A549 (cell line): ENCODE measurements at regions not wholly inside any gene's neighbourhood (a gene's known extent, or its start where the extent isn't known, plus 50 kb on each side); places are given as distances from the start of the nearest gene placed in this dataset.

ENCODE experiments used
- ATAC-seq, 2 experiments: fragments of 200-7000 bp in 1 of 2; fragments of >200 bp in 1 of 2; cut with Nextera tagmentation in 1 of 2; cut with Tn5 transposase in 1 of 2; 3 replicates each; pipeline versions ENCODE4 v1.8.0 to v1.9.1; 2018 to 2020; ENCODE audit warnings: mild to moderate bottlenecking in 1 of 2, moderate library complexity in 1 of 2
- CTCF ChIA-PET: fragments of 300-600 bp; sonication (Branson Sonifier 250); formaldehyde crosslinking; extraction: SDS; loops from one replicate; lab custom pipeline; 2021; ENCODE audit warnings: antibody characterized with exemption, inconsistent platforms; lab: Yijun Ruan, JAX
- POLR2A ChIA-PET: fragments of 350-600 bp; formaldehyde crosslinking; extraction: SDS; loops from one replicate; lab custom pipeline; 2021; ENCODE audit warnings: antibody characterized with exemption, inconsistent platforms; lab: Yijun Ruan, JAX
- DNase-seq, 2 experiments: peaks; one replicate each; pipeline versions ENCODE4 v3.0.0 to v3.0.0-alpha.2; 2011 to 2016; ENCODE audit warnings: low read depth in 1 of 2, low spot score in 1 of 2
- FAIRE-seq: peaks from 2 replicates; lab custom pipeline; 2011; peaks lifted over from hg19 to GRCh38; lab: Jason Lieb, UNC
- H3K27ac ChIP-seq, 2 experiments: fragments of >200 bp; sonication (Bioruptor Twin); formaldehyde crosslinking; 3 replicates each; pipeline ENCODE4 v1.5.1; 2016 to 2017
- H3K4me1 ChIP-seq: fragments of >200 bp; sonication (Bioruptor Twin); formaldehyde crosslinking; 3 replicates; pipeline ENCODE4 v1.6.1; 2016
- H3K4me2 ChIP-seq: fragments of >200 bp; sonication (Bioruptor Twin); formaldehyde crosslinking; 3 replicates; pipeline ENCODE4 v1.6.1; 2016
- H3K4me3 ChIP-seq: fragments of >200 bp; sonication (Bioruptor Twin); formaldehyde crosslinking; 3 replicates; pipeline ENCODE4 v1.5.1; 2016
- H3K9me3 ChIP-seq: fragments of >200 bp; sonication (Bioruptor Twin); formaldehyde crosslinking; 3 replicates; pipeline ENCODE4 v1.6.1; 2016
- BHLHE40 ChIP-seq: IDR thresholded peaks from 2 replicates; pipeline ENCODE4 v1.6.1; 2012; ENCODE audit warnings: low read depth, low read length, inconsistent platforms
- CEBPB ChIP-seq, 2 experiments: fragments of >200 bp in 1 of 2; sonication (Bioruptor Twin) in 1 of 2; formaldehyde crosslinking in 1 of 2; IDR thresholded peaks; 2 replicates each; pipeline ENCODE4 v1.6.1; 2012 to 2016
- EHF ChIP-seq: fragments of 250-450 bp; sonication (Bioruptor Pico); IDR thresholded peaks from 2 replicates; pipeline ENCODE4 v1.5.0; 2020; ENCODE audit warnings: mild to moderate bottlenecking
- ESRRA ChIP-seq: fragments of 150-350 bp; IDR thresholded peaks from 2 replicates; pipeline ENCODE4 v1.6.1; 2014; ENCODE audit warnings: mild to moderate bottlenecking, low read length, borderline replicate concordance
- FOSB ChIP-seq: fragments of 250-450 bp; sonication (Bioruptor Pico); IDR thresholded peaks from 2 replicates; pipeline ENCODE4 v1.5.0; 2020; ENCODE audit warnings: mild to moderate bottlenecking, moderate library complexity
- FOSL2 ChIP-seq, 2 experiments: fragments of 450-650 bp in 1 of 2; fragments of >200 bp in 1 of 2; sonication (Bioruptor Twin) in 1 of 2; formaldehyde crosslinking; IDR thresholded peaks; 2 replicates each; pipeline versions ENCODE4 v1.5.0 to v1.6.1; 2016 to 2020; ENCODE audit warnings: mild to moderate bottlenecking in 1 of 2, moderate library complexity in 1 of 2
- FOXS1 ChIP-seq: fragments of 250-450 bp; sonication (Bioruptor Pico); IDR thresholded peaks from 2 replicates; pipeline ENCODE4 v1.5.0; 2020; ENCODE audit warnings: mild to moderate bottlenecking, moderate library complexity
- GATA3 ChIP-seq: IDR thresholded peaks from 2 replicates; pipeline ENCODE4 v1.6.1; 2012; ENCODE audit warnings: borderline replicate concordance
- HDAC2 ChIP-seq: fragments of 200-600 bp; sonication (generic); IDR thresholded peaks from 2 replicates; pipeline ENCODE4 v1.6.1; 2016
- HEYL ChIP-seq: fragments of 250-450 bp; sonication (Bioruptor Pico); IDR thresholded peaks from 2 replicates; pipeline ENCODE4 v1.8.0; 2021; ENCODE audit warnings: mild to moderate bottlenecking, moderate library complexity
- JUNB ChIP-seq: fragments of >200 bp; sonication (Bioruptor Twin); formaldehyde crosslinking; IDR thresholded peaks from 2 replicates; pipeline ENCODE4 v1.6.1; 2016
- MAX ChIP-seq: IDR thresholded peaks from 2 replicates; pipeline ENCODE4 v1.6.1; 2012
- MAZ ChIP-seq: fragments of 150-350 bp; IDR thresholded peaks from 2 replicates; pipeline ENCODE4 v1.6.1; 2014; ENCODE audit warnings: antibody characterized with exemption, low read depth, low read length, borderline replicate concordance
- MYC ChIP-seq: IDR thresholded peaks from 2 replicates; pipeline ENCODE4 v1.6.1; 2012; ENCODE audit warnings: mild to moderate bottlenecking, inconsistent platforms, low read length, improper control_type of control experiment, borderline replicate concordance
- RARB ChIP-seq: fragments of 250-450 bp; sonication (Bioruptor Pico); IDR thresholded peaks from 2 replicates; pipeline ENCODE4 v1.8.0; 2021; ENCODE audit warnings: mild to moderate bottlenecking, moderate library complexity
- RCOR1 ChIP-seq: fragments of 150-350 bp; IDR thresholded peaks from 2 replicates; pipeline ENCODE4 v1.6.1; 2014; ENCODE audit warnings: antibody characterized with exemption, low read length, low read depth
- RNF2 ChIP-seq: fragments of 200-600 bp; sonication (generic); IDR thresholded peaks from 2 replicates; pipeline ENCODE4 v1.6.1; 2016; ENCODE audit warnings: low read depth, mild to moderate bottlenecking, antibody characterized with exemption, moderate library complexity, borderline replicate concordance
- ZFP36 ChIP-seq: fragments of 450-650 bp; IDR thresholded peaks from 2 replicates; pipeline ENCODE4 v1.6.1; 2014; ENCODE audit warnings: borderline replicate concordance; ENCODE audit not compliant: partially characterized antibody
- ZNF302 ChIP-seq: fragments of 250-450 bp; sonication (Bioruptor Pico); IDR thresholded peaks from 2 replicates; pipeline ENCODE4 v1.9.0; 2021; ENCODE audit warnings: inconsistent platforms, mild to moderate bottlenecking, moderate library complexity
- WGBS: methylation state at CpG from one replicate; pipeline ENCODE4 v1.1.6; 2017; ENCODE audit errors: missing lambda C conversion rate; 5-methylcytosine and 5-hydroxymethylcytosine counted together
- TF ChIP-seq, protein P1 (sequence below): fragments of >200 bp; sonication (Bioruptor Twin); formaldehyde crosslinking; IDR thresholded peaks from 2 replicates; pipeline ENCODE4 v1.6.1; 2016
- TF ChIP-seq, protein P2 (sequence below): fragments of >200 bp; sonication (Bioruptor Twin); formaldehyde crosslinking; IDR thresholded peaks from 3 replicates; pipeline ENCODE4 v1.5.1; 2016
- TF ChIP-seq, protein P3 (sequence below): fragments of 250-450 bp; sonication (Bioruptor Pico); IDR thresholded peaks from 2 replicates; pipeline ENCODE4 v1.5.0; 2021; ENCODE audit warnings: mild to moderate bottlenecking, moderate library complexity, borderline replicate concordance
- TF ChIP-seq, protein P4 (sequence below): IDR thresholded peaks from 2 replicates; pipeline ENCODE4 v1.6.1; 2012

GRCh38 chr12:105916760-105917039, 222.1 kb downstream of the NUAK1 start:
- H3K9me3 ChIP-seq: peaks cover 5% of the 10 kb centered on the region; the same call in 1 of the 3 replicates
- H3K27ac ChIP-seq: no peak overlapping the region
- POLR2A ChIA-PET: no interaction called here
- no peak overlapping the region for H3K4me2 ChIP-seq
- H3K4me3 ChIP-seq: no peak overlapping the region
- no peak for ATAC-seq
- no peak for DNase-seq
- FAIRE-seq: no peak
- peaks cover under 1% of the 10 kb centered on the region; the same call in 2 of the 3 replicates for H3K4me1 ChIP-seq
- no peak for TF ChIP-seq BHLHE40
- no peak for TF ChIP-seq HDAC2
- TF ChIP-seq MAX: no peak
- TF ChIP-seq, protein P1, sequence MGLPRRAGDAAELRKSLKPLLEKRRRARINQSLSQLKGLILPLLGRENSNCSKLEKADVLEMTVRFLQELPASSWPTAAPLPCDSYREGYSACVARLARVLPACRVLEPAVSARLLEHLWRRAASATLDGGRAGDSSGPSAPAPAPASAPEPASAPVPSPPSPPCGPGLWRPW: no peak
- no peak for TF ChIP-seq ZFP36
- TF ChIP-seq FOSB (CRISPR knock-in tag): no peak
- TF ChIP-seq RNF2: no peak
- TF ChIP-seq, protein P2, sequence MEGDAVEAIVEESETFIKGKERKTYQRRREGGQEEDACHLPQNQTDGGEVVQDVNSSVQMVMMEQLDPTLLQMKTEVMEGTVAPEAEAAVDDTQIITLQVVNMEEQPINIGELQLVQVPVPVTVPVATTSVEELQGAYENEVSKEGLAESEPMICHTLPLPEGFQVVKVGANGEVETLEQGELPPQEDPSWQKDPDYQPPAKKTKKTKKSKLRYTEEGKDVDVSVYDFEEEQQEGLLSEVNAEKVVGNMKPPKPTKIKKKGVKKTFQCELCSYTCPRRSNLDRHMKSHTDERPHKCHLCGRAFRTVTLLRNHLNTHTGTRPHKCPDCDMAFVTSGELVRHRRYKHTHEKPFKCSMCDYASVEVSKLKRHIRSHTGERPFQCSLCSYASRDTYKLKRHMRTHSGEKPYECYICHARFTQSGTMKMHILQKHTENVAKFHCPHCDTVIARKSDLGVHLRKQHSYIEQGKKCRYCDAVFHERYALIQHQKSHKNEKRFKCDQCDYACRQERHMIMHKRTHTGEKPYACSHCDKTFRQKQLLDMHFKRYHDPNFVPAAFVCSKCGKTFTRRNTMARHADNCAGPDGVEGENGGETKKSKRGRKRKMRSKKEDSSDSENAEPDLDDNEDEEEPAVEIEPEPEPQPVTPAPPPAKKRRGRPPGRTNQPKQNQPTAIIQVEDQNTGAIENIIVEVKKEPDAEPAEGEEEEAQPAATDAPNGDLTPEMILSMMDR: no peak
- TF ChIP-seq FOSL2 (IDR thresholded peaks at IDR 0.05): no peak
- TF ChIP-seq FOSL2 (CRISPR knock-in tag; IDR thresholded peaks at IDR 0.05): no peak
- CTCF ChIA-PET: no interaction called here

- 73% methylated on average over 4 of the region's 4 CpGs for WGBS
- H3K4me3 ChIP-seq: no peak overlapping the region
- no peak overlapping the region for H3K4me2 ChIP-seq
- no peak for FAIRE-seq
- no peak for ATAC-seq
- no peak for TF ChIP-seq HEYL (CRISPR knock-in tag)
- TF ChIP-seq FOSB (CRISPR knock-in tag): no peak
- no peak for TF ChIP-seq RARB (CRISPR knock-in tag)
- no peak for TF ChIP-seq ZFP36
- no peak for TF ChIP-seq JUNB
- TF ChIP-seq EHF: no peak
- TF ChIP-seq ESRRA: no peak
- no peak for TF ChIP-seq ZNF302 (CRISPR knock-in tag)
- no peak for TF ChIP-seq MYC
- TF ChIP-seq CEBPB (IDR thresholded peaks at IDR 0.05): no peak
- no peak for TF ChIP-seq FOXS1 (CRISPR knock-in tag)
- TF ChIP-seq, protein P3, sequence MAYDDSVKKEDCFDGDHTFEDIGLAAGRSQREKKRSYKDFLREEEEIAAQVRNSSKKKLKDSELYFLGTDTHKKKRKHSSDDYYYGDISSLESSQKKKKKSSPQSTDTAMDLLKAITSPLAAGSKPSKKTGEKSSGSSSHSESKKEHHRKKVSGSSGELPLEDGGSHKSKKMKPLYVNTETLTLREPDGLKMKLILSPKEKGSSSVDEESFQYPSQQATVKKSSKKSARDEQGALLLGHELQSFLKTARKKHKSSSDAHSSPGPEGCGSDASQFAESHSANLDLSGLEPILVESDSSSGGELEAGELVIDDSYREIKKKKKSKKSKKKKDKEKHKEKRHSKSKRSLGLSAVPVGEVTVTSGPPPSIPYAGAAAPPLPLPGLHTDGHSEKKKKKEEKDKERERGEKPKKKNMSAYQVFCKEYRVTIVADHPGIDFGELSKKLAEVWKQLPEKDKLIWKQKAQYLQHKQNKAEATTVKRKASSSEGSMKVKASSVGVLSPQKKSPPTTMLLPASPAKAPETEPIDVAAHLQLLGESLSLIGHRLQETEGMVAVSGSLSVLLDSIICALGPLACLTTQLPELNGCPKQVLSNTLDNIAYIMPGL (CRISPR knock-in tag): no peak
- TF ChIP-seq GATA3: no peak
- TF ChIP-seq MAX: no peak
- TF ChIP-seq, protein P4, sequence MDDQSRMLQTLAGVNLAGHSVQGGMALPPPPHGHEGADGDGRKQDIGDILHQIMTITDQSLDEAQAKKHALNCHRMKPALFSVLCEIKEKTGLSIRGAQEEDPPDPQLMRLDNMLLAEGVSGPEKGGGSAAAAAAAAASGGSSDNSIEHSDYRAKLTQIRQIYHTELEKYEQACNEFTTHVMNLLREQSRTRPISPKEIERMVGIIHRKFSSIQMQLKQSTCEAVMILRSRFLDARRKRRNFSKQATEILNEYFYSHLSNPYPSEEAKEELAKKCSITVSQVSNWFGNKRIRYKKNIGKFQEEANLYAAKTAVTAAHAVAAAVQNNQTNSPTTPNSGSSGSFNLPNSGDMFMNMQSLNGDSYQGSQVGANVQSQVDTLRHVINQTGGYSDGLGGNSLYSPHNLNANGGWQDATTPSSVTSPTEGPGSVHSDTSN: no peak
- no peak for TF ChIP-seq MAZ
- no peak for TF ChIP-seq RCOR1
- no peaks in the 10 kb centered on the region for H3K9me3 ChIP-seq
- no peak overlapping the region for H3K27ac ChIP-seq
- ChIA-PET POLR2A (no interaction called here), CTCF (interaction anchor here (1.1 to 2.9 kb wide), 4 partner anchors 10 to 500 kb away, joined by 3 to 9 read pairs (median 3); no protein-coding TSS in a partner anchor)
- no peak for DNase-seq
- peaks cover 19% of the 10 kb centered on the region for H3K4me1 ChIP-seq
Observed at GRCh38 chr12:105920161-105920684, 218.5 kb downstream of the NUAK1 start.
